Hematopoietic multipotent progenitor cell (in vitro differentiated cells): ENCODE measurements at regions not wholly inside any gene's neighbourhood (a gene's known extent, or its start where the extent isn't known, plus 50 kb on each side); places are given as distances from the start of the nearest gene placed in this dataset.
A peak's percentile ranks its signal among the peaks of the same experiment; 100 is the strongest.
"Not testable (repeated sequence)": the region's sequence is repeated elsewhere in the genome, so short reads cannot be mapped to it uniquely, and the experiment has no call there.

ENCODE experiments used
- DNase-seq, 3 donors: peaks; one replicate each; pipeline ENCODE4 v3.0.0-alpha.2; 2011 to 2015; ENCODE audit warnings: low read depth in 2 of 3, low spot score in 2 of 3

GRCh38 chr13:58318495-58319167 lies 687.1 kb downstream of the PCDH17 start:
- no peak for DNase-seq

GRCh38 chr13:58324161-58324560 lies 692.6 kb downstream of the PCDH17 start:
- no peak for DNase-seq

GRCh38 chr13:58329746-58330145 lies 698.2 kb downstream of the PCDH17 start:
- DNase-seq = no peak

- no peak for DNase-seq
Measured at GRCh38 chr13:58340895-58341294, 709.4 kb downstream of the PCDH17 start.

GRCh38 chr13:58341318-58341717 lies 709.8 kb downstream of the PCDH17 start:
- no peak for DNase-seq

- DNase-seq = peak in 2 of 3 donors; percentile 5 to 25
Measured at GRCh38 chr13:58343076-58343475, 711.5 kb downstream of the PCDH17 start.

- not testable (repeated sequence) for DNase-seq
Measured at GRCh38 chr13:58352100-58352499, 720.6 kb downstream of the PCDH17 start.

GRCh38 chr13:58369936-58370335 lies 738.4 kb downstream of the PCDH17 start:
- no peak for DNase-seq

- no peak for DNase-seq
Measured at GRCh38 chr13:58376349-58376748, 744.8 kb downstream of the PCDH17 start.

GRCh38 chr13:58376775-58377174 lies 745.2 kb downstream of the PCDH17 start:
- no peak for DNase-seq

GRCh38 chr13:58379221-58379620 lies 747.7 kb downstream of the PCDH17 start:
- DNase-seq = no peak

GRCh38 chr13:58385336-58385735 lies 753.8 kb downstream of the PCDH17 start:
- not testable (repeated sequence) for DNase-seq

- DNase-seq = no peak
Measured at GRCh38 chr13:58397596-58398387, 766.2 kb downstream of the PCDH17 start.

GRCh38 chr13:58399263-58399662 lies 767.7 kb downstream of the PCDH17 start:
- no peak for DNase-seq

- no peak for DNase-seq
Measured at GRCh38 chr13:58406545-58406944, 775.0 kb downstream of the PCDH17 start.

- DNase-seq = no peak
Measured at GRCh38 chr13:58429917-58430316, 798.4 kb downstream of the PCDH17 start.

GRCh38 chr13:58434943-58435342 lies 803.4 kb downstream of the PCDH17 start:
- DNase-seq = no peak

- DNase-seq = no peak
Measured at GRCh38 chr13:58437427-58437826, 805.9 kb downstream of the PCDH17 start.

GRCh38 chr13:58446979-58447378 lies 815.4 kb downstream of the PCDH17 start:
- DNase-seq = no peak

GRCh38 chr13:58452123-58452623 lies 820.6 kb downstream of the PCDH17 start:
- DNase-seq = no peak

- DNase-seq = no peak
Measured at GRCh38 chr13:58455094-58455493, 823.5 kb downstream of the PCDH17 start.

- no peak for DNase-seq
Measured at GRCh38 chr13:58461217-58461616, 829.7 kb downstream of the PCDH17 start.
